Ureter (tissue), 1 donor: ENCODE measurements at regions not wholly inside any gene's neighbourhood (a gene's known extent, or its start where the extent isn't known, plus 50 kb on each side); places are given as distances from the start of the nearest gene placed in this dataset.

ENCODE experiments used
- DNase-seq: peaks from one replicate; pipeline ENCODE4 v3.0.0-alpha.2; 2020; ENCODE audit warnings: low spot score
- donor health status: DM: yes; HTN: yes; CAD: no.

GRCh38 chr4:54988655-54989054, 136.7 kb downstream of the KDR start:
- DNase-seq: no peak

DNA sequence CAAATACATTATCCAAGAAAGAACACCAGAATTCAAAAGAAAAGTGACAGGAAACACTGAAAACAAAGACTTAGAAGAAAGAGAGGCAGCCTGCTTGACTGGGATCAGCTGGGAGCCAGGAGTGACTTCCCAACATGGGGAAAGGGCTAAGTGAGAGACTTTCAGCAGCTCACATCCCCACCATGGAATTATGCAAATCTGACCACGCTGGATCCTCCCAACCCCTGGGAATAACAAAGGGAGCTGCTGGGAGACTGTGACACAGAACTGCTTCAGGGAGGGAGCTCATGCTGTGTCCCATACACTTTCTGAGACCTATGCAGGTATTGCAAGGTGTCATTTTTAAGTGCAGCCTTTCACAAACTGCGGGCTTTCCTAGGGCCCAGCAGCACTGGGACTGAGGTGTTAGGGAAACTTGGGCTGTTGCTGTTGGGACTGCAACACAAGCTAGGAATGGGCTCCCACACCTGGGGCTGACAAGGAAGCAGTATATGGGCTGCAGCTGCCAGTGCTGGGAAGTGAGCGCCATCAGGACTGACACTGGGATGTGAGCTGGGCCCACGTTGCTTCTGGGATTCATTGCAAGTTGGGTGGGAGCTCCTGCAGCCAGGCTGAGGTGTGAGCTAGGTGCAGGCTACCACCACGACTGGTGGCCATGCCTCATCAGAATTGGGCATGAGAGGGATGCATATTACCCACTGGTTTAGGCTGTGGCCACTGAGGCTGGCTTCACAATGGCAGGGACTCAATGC, 139.1 kb downstream of the KDR start:
- no peak for DNase-seq

GRCh38 chr4:54976682-54977081, 148.7 kb downstream of the KDR start:
- DNase-seq: no peak

DNA sequence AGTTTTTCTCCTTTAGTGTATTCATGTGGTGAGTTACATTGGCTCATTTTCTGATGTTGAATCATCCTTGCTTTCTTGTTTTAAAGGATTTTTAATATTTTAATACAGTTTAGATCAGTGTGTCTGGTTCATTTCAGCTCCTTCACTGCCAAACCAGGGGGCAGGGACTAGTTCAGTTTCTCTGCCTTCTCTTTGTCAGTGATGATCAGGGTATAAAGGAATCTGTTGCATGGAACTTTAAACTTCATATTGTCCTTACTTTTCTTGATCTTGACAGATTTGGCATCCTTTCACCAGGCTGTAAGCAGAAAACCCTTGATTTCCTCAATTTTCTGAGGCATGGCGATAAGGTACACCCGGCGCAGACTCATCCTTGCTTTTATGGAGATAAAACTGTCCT, 149.4 kb downstream of the KDR start:
- no peak for DNase-seq

DNA sequence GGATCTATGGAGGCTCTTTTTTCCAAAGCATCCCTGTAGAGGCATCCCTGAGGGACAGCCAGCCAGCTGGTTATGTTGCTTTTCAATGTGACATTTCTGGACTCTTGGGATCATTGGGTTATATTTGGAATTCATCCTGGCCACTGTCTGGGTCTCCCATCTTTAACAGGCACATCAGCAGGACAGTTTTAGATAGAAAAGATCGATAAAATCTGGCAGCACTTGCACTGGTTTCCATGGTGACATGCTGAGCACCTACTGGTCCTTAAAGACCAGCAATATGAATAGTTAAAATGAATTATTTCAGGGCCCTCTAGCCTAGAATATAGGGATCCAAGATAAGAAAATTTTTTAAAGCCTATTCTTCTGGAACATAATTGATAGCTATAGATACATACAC, 151.6 kb downstream of the KDR start:
- no peak for DNase-seq

DNA sequence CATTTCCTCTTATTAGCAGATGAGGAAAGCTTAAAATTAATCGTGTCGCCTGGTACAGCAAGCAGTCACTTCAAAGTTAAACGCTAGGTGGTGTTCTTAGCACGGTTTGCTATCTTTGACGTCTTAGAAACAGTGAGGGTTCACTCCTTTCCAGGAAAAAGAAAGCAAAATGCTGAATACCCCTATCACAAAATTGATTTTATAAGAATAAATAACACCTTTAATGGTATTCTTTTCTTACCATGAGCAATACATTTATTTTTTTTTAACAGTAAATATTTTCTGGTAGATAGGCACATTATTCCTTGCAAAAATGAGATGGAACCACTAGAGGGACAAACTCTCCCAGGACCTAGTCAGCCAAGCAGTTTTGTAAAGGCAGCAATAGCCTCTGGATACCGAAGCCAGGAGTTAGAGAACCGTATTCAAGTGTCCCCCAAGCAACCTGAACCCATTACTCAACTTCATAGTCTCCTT, 153.9 kb downstream of the KDR start:
- DNase-seq: no peak

- DNase-seq: no peak
These were observed 158.1 kb downstream of the KDR start for GRCh38 chr4:54967289-54967688.

GRCh38 chr4:54961357-54961975, 163.9 kb downstream of the KDR start:
- DNase-seq: no peak

DNA sequence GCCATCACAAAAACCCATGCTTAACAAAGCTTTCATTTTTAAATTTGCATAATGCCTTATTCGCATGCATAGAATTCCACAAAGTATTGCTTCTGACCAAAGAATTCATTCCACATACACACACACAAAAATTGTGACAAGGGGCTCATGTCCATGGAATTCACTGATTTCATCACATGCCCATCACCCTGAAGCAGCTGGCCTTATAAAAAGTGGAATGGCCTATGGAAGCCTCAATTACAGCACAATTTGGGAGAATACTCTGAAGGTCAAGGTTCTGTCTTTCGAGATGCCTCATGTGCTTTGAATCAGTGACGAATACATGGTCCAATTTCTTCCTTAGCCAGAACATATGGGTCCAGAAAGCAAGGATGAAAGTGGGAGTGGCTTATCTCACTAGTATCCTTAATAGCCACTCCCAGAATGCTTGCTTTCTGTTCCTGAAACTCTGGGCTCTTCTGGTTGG, 165.7 kb downstream of the KDR start:
- no peak for DNase-seq

GRCh38 chr4:54959131-54959530, 166.3 kb downstream of the KDR start:
- DNase-seq: no peak

DNA sequence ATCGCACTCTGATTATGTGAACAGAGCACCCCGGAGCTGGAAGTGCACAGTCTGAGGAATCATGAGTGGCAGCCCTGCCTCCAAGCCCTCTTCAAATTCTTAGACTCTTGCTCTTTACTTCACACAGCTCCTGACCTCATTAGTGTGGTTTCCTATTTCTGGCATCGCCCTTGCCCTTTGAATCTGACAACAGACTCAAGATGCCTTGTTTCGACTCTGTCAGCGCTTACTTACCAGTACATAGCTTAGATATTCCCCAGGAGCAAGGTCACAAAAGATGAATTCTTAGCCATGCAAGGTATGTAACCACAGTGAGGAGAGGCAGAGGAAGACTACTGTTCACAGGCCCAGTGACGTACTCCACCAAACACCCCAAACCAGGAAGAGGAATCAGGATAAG, 167.2 kb downstream of the KDR start:
- no peak for DNase-seq

GRCh38 chr4:54954656-54955388, 170.6 kb downstream of the KDR start:
- no peak for DNase-seq

GRCh38 chr4:54946741-54947140, 178.7 kb downstream of the KDR start:
- no peak for DNase-seq

DNA sequence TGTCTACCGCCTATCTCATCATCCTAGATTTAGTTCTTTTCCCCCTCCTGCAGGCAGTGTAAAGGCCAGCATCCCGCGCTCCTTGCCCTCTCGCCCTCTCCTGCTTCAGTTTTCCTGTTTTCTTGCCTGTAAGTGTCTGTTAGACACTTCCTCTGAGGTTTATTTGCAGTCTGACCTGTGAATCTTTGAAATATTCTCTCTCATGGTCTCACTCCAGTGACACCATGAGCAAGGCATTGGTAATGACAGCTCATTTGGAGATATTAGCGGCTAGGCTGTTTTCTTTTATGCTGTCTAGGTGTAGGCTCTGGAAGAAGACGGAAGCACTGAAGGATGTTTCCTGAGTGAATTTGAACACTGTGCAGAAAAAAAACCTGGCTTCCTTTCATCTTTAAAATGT, 179.6 kb downstream of the KDR start:
- DNase-seq: no peak

- DNase-seq: no peak
These were observed 182.7 kb downstream of the KDR start for GRCh38 chr4:54942721-54943120.

DNA sequence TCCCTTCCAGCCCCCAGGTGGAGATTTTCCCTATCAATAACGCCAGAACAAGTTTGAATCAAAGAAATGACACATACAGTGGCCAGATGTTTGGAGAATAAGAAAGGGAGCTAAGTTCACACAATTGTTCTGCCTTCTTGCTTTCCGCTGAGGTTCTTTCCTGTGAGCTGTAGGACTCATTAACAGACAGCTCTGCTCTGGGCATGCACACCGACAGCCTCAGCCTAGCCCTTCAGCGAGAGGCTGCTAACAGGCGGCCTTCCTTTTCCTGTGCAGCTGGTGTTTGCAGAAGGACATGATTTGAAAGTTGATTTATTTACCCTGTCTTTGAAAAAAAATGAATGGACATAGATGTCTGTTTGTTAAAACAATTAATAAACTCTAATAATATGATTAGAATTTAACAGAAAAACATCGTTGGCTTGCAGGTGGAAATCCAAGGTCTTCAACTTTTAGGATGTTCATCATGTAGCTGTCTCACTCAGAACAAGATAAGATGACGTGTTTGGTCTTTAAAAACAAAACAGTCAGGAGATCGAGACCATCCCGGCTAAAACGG, 183.3 kb downstream of the KDR start:
- DNase-seq: no peak

DNA sequence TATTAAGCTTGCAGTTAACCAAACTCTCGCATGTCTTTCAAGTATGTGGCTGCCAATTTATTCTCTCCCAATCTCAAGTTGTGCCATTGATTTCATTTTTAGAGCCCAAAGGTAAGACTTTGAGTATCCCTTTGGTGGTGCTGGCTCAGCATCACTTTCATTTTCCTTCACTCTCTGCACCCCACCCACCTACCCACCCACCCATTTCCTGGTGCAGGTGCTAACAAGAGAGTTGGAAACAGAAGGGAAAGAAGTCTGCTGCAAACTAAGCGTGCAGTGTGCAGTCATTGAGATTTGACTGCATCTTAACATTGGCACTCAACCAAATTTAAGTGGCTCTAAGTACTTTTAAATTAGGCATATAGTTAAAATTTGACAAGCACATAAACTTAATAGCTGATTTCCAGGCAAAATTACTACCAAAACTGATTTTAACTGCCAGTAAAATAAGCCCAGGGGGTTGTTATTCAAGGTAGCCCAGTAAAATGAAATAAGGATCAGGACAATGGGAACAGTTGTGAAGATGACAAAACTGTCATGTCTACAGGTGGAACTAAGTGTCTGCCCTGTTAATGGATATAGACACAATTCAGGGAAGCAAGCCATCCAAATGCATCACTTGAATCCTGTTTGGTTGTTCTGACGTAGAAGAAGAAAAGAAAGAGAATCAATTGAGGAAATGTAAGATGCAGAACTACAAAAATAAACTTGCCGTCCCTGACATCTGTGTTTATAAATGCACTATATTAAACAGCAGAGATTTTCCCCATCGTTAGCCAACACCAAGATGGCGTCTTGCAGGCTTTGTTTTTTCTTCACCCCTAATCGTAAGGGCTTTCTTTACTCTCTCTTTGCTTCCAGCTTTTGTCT, 184.2 kb downstream of the KDR start:
- no peak for DNase-seq

GRCh38 chr4:54937501-54937900, 187.9 kb downstream of the KDR start:
- no peak for DNase-seq

- DNase-seq: no peak
These were observed 191.8 kb downstream of the KDR start for GRCh38 chr4:54933579-54933978.

GRCh38 chr4:54930226-54930625, 195.2 kb downstream of the KDR start:
- no peak for DNase-seq

DNA sequence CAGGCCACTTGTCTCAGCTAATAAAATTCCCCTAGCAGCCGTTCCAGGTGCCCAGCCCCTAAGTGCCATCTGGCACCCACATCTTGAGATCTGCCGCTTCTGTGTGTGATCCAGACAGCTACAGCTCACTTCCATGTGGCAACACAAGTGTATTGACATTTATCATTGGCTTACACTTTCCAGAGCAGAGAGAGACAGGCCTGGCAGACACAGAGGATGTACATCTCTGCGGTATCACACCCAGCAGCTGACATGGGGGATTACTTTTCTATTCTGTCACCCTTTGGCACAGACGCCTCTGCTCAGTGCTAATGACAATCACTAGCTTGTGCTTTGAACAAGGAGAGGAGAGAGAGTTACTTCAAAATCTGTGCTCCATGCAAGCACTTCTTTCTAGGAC, 195.9 kb downstream of the KDR start:
- DNase-seq: no peak

DNA sequence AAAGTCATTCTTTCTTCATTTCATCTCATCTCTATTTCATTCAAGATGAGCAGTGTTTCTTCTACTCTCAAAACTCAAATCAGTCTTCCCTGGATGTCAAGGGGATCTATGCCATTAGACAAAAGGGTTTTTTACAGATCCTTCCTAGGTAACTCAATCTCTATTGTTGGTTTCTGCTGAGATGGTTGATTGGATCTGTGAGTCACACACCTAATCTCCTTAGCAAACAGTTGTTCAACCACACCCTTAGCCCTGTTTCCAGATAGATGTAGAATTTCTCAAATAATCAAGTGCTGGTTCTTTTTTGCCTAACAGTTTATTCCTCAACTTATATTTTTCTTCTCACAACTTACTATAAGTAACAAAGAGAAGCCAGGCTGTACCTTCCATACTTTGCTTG, 200.5 kb downstream of the KDR start:
- DNase-seq: no peak
